ENCODE measurements at regions not wholly inside any gene's neighbourhood (a gene's known extent, or its start where the extent isn't known, plus 50 kb on each side); places are given as distances from the start of the nearest gene placed in this dataset.

GRCh38 chr18:14965553-14965952 is 217.6 kb downstream of the ANKRD30B start:
- H3K27ac ChIP-seq (ENCODE audit: insufficient read depth, low read length), result no peak overlapping the region
- no peaks in the 10 kb centered on the region for H3K9me1 ChIP-seq (ENCODE audit: insufficient read depth, low read length)
- CTCF ChIA-PET, result no interaction called here
- no peak overlapping the region for H3K14ac ChIP-seq (replicated peaks; ENCODE audit: low read depth, low read length)
- no peak overlapping the region for H3K9ac ChIP-seq (ENCODE audit: low read depth, low read length)
- H2AK9ac ChIP-seq (replicated peaks; ENCODE audit: low read depth, low read length, poor library complexity), result no peak overlapping the region
- H4K5ac ChIP-seq (ENCODE audit: low read depth, low read length), result no peak overlapping the region
- no peak overlapping the region for H4K91ac ChIP-seq (ENCODE audit: insufficient read depth, low read depth, low read length)
- no peaks in the 10 kb centered on the region for H3K36me3 ChIP-seq (ENCODE audit: control insufficient read depth, insufficient read depth, low read length)
- H4K8ac ChIP-seq (ENCODE audit: low read depth in 2 of 2, low read length in 2 of 2), result no peak overlapping the region
- H3K27me3 ChIP-seq (ENCODE audit: control insufficient read depth, insufficient read depth, low read length), result no peaks in the 10 kb centered on the region
- in situ Hi-C loops (cut with MboI; ENCODE audit: low sequenced_read_pairs), result no loop called here
- intact Hi-C loops (cut with micrococcal nuclease), result no loop called here
- H3K9me3 ChIP-seq (ENCODE audit: control insufficient read depth, insufficient read depth, low read length), result peaks cover 36% of the 10 kb centered on the region
- WGBS, 2 experiments (ENCODE audit: extremely low coverage in 2 of 2, insufficient read length in 1 of 2), result 54% methylated on average over 7 of the region's 11 CpGs; no CpG with 5 or more reads in 1 of the 2 experiments
- no peaks in the 10 kb centered on the region for H4K20me1 ChIP-seq (ENCODE audit: insufficient read depth, low read length)
- H3K4me3 ChIP-seq (ENCODE audit: insufficient read depth, low read depth, low read length), result no peak overlapping the region
- H3K4ac ChIP-seq (ENCODE audit: low read depth, low read length), result no peak overlapping the region
- no peak overlapping the region for H3K18ac ChIP-seq (ENCODE audit: low read depth, low read length)
- H3K23ac ChIP-seq (ENCODE audit: low read depth, low read length), result no peak overlapping the region
- no peak for ATAC-seq (ENCODE audit: low read depth)
- no peak for DNase-seq
- no peak overlapping the region for H2BK15ac ChIP-seq (ENCODE audit: low read depth, low read length)
- POLR2A ChIA-PET (ENCODE audit: unreplicated experiment), result no interaction called here
- no peaks in the 10 kb centered on the region for H3K79me1 ChIP-seq (ENCODE audit: low read depth in 1 of 2, low read length in 2 of 2)
- TF ChIP-seq MAZ (IDR thresholded peaks at IDR 0.05; ENCODE audit: borderline replicate concordance, low read depth, low read length) (no peak), RAD21 (IDR thresholded peaks at IDR 0.05; ENCODE audit: low read length) (no peak), BHLHE40 (IDR thresholded peaks at IDR 0.05; ENCODE audit: low read depth, low read length) (no peak), SMC3 (IDR thresholded peaks at IDR 0.05; ENCODE audit: low read depth, low read length) (no peak), MAFK (IDR thresholded peaks at IDR 0.05; ENCODE audit: low read depth, low read length) (no peak), CEBPB (IDR thresholded peaks at IDR 0.05; ENCODE audit: low read depth, low read length) (no peak), RCOR1 (IDR thresholded peaks at IDR 0.05; ENCODE audit: insufficient replicate concordance, low read length) (no peak), FOS (IDR thresholded peaks at IDR 0.05; ENCODE audit: low read depth, low read length) (no peak), POLR2A (IDR thresholded peaks at IDR 0.05; ENCODE audit: low read depth, low read length) (no peak), NFE2L2 (IDR thresholded peaks at IDR 0.05; ENCODE audit: low read depth, low read length) (no peak), CTCF (conservative IDR thresholded peaks at IDR 0.05; ENCODE audit: low read depth, low read length) (no peak), RFX5 (IDR thresholded peaks at IDR 0.05; ENCODE audit: low read depth, low read length) (no peak), CHD1 (IDR thresholded peaks at IDR 0.05; ENCODE audit: low read depth, low read length) (no peak)
- TF ChIP-seq, protein P1, sequence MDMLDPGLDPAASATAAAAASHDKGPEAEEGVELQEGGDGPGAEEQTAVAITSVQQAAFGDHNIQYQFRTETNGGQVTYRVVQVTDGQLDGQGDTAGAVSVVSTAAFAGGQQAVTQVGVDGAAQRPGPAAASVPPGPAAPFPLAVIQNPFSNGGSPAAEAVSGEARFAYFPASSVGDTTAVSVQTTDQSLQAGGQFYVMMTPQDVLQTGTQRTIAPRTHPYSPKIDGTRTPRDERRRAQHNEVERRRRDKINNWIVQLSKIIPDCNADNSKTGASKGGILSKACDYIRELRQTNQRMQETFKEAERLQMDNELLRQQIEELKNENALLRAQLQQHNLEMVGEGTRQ (IDR thresholded peaks at IDR 0.05; ENCODE audit: low read depth, low read length), result no peak
- TF ChIP-seq, protein P2, sequence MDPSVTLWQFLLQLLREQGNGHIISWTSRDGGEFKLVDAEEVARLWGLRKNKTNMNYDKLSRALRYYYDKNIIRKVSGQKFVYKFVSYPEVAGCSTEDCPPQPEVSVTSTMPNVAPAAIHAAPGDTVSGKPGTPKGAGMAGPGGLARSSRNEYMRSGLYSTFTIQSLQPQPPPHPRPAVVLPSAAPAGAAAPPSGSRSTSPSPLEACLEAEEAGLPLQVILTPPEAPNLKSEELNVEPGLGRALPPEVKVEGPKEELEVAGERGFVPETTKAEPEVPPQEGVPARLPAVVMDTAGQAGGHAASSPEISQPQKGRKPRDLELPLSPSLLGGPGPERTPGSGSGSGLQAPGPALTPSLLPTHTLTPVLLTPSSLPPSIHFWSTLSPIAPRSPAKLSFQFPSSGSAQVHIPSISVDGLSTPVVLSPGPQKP (IDR thresholded peaks at IDR 0.05; ENCODE audit: borderline replicate concordance, low read depth, low read length), result no peak
- BruUV-seq (replicated peaks), result no TSS peak
- no peak overlapping the region for H3K4me2 ChIP-seq (ENCODE audit: low read depth, low read length)
- no peak overlapping the region for H2AFZ ChIP-seq (replicated peaks; ENCODE audit: low read length, poor library complexity)
- H2BK5ac ChIP-seq (ENCODE audit: low read depth, low read length, poor library complexity, severe bottlenecking), result no peak overlapping the region
- dilution Hi-C loops (cut with HindIII; ENCODE audit: low sequenced_read_pairs, unreplicated experiment), result no loop called here
- no peak overlapping the region for H2BK120ac ChIP-seq (ENCODE audit: low read depth, low read length)
- H3K4me1 ChIP-seq (ENCODE audit: control insufficient read depth, insufficient read depth, low read length), result no peaks in the 10 kb centered on the region
- H2BK20ac ChIP-seq (ENCODE audit: low read depth, low read length), result no peak overlapping the region
- no peak overlapping the region for H3K56ac ChIP-seq (ENCODE audit: extremely low read depth, insufficient read depth, low read length)
- no peak overlapping the region for H2AK5ac ChIP-seq (ENCODE audit: low read depth, low read length)
